ENCODE measurements at regions not wholly inside any gene's neighbourhood (a gene's known extent, or its start where the extent isn't known, plus 50 kb on each side); places are given as distances from the start of the nearest gene placed in this dataset.

- no peaks in the 10 kb centered on the region for H3K9me1 ChIP-seq (ENCODE audit: insufficient read depth, low read length)
- no peak overlapping the region for H3K14ac ChIP-seq (replicated peaks; ENCODE audit: low read depth, low read length)
- H3K4me2 ChIP-seq (ENCODE audit: low read depth, low read length), result no peak overlapping the region
- CTCF ChIA-PET, result no interaction called here
- no peak for ATAC-seq (ENCODE audit: low read depth)
- H3K56ac ChIP-seq (ENCODE audit: extremely low read depth, insufficient read depth, low read length), result no peak overlapping the region
- H2AK5ac ChIP-seq (ENCODE audit: low read depth, low read length), result no peak overlapping the region
- H3K27me3 ChIP-seq (ENCODE audit: control insufficient read depth, insufficient read depth, low read length), result no peaks in the 10 kb centered on the region
- H3K9me3 ChIP-seq (ENCODE audit: control insufficient read depth, insufficient read depth, low read length), result no peaks in the 10 kb centered on the region
- H2AK9ac ChIP-seq (replicated peaks; ENCODE audit: low read depth, low read length, poor library complexity), result no peak overlapping the region
- dilution Hi-C loops (cut with HindIII; ENCODE audit: low sequenced_read_pairs, unreplicated experiment), result no loop called here
- no peak for DNase-seq
- no peaks in the 10 kb centered on the region for H3K4me1 ChIP-seq (ENCODE audit: control insufficient read depth, insufficient read depth, low read length)
- H4K20me1 ChIP-seq (ENCODE audit: insufficient read depth, low read length), result no peaks in the 10 kb centered on the region
- H3K79me1 ChIP-seq (ENCODE audit: low read depth in 1 of 2, low read length in 2 of 2), result no peaks in the 10 kb centered on the region
- no peak overlapping the region for H2BK120ac ChIP-seq (ENCODE audit: low read depth, low read length)
- H3K4me3 ChIP-seq (ENCODE audit: insufficient read depth, low read depth, low read length), result no peak overlapping the region
- in situ Hi-C loops (cut with MboI; ENCODE audit: low sequenced_read_pairs), result no loop called here
- WGBS, 2 experiments (ENCODE audit: extremely low coverage in 2 of 2, insufficient read length in 1 of 2), result no CpG with 5 or more reads among the region's 2 CpGs
- H3K18ac ChIP-seq (ENCODE audit: low read depth, low read length), result no peak overlapping the region
- BruUV-seq (replicated peaks), result no TSS peak
- no peak overlapping the region for H3K23ac ChIP-seq (ENCODE audit: low read depth, low read length)
- H2BK15ac ChIP-seq (ENCODE audit: low read depth, low read length), result no peak overlapping the region
- no peak overlapping the region for H2BK20ac ChIP-seq (ENCODE audit: low read depth, low read length)
- POLR2A ChIA-PET (ENCODE audit: unreplicated experiment), result no interaction called here
- TF ChIP-seq RFX5 (IDR thresholded peaks at IDR 0.05; ENCODE audit: low read depth, low read length) (no peak), MAZ (IDR thresholded peaks at IDR 0.05; ENCODE audit: borderline replicate concordance, low read depth, low read length) (no peak), CTCF (conservative IDR thresholded peaks at IDR 0.05; ENCODE audit: low read depth, low read length) (no peak), MXI1 (IDR thresholded peaks at IDR 0.05; ENCODE audit: borderline replicate concordance, low read depth, low read length) (no peak), NFE2L2 (IDR thresholded peaks at IDR 0.05; ENCODE audit: low read depth, low read length) (no peak), SMC3 (IDR thresholded peaks at IDR 0.05; ENCODE audit: low read depth, low read length) (no peak), RCOR1 (IDR thresholded peaks at IDR 0.05; ENCODE audit: insufficient replicate concordance, low read length) (no peak), USF2 (IDR thresholded peaks at IDR 0.05; ENCODE audit: low read depth, low read length) (no peak), ELK1 (IDR thresholded peaks at IDR 0.05; ENCODE audit: borderline replicate concordance, low read depth, low read length) (no peak), CHD1 (IDR thresholded peaks at IDR 0.05; ENCODE audit: low read depth, low read length) (no peak), BHLHE40 (IDR thresholded peaks at IDR 0.05; ENCODE audit: low read depth, low read length) (no peak), POLR2A (IDR thresholded peaks at IDR 0.05; ENCODE audit: low read depth, low read length) (no peak), RAD21 (IDR thresholded peaks at IDR 0.05; ENCODE audit: low read length) (no peak), FOS (IDR thresholded peaks at IDR 0.05; ENCODE audit: low read depth, low read length) (no peak), MAFK (IDR thresholded peaks at IDR 0.05; ENCODE audit: low read depth, low read length) (no peak), CEBPB (IDR thresholded peaks at IDR 0.05; ENCODE audit: low read depth, low read length) (no peak)
- H3K4ac ChIP-seq (ENCODE audit: low read depth, low read length), result no peak overlapping the region
- no peak overlapping the region for H4K91ac ChIP-seq (ENCODE audit: insufficient read depth, low read depth, low read length)
- no peak overlapping the region for H2AFZ ChIP-seq (replicated peaks; ENCODE audit: low read length, poor library complexity)
- no peak overlapping the region for H4K8ac ChIP-seq (ENCODE audit: low read depth in 2 of 2, low read length in 2 of 2)
- intact Hi-C loops (cut with micrococcal nuclease), result no loop called here
- H3K27ac ChIP-seq (ENCODE audit: insufficient read depth, low read length), result no peak overlapping the region
- no peak overlapping the region for H3K9ac ChIP-seq (ENCODE audit: low read depth, low read length)
- no peak overlapping the region for H4K5ac ChIP-seq (ENCODE audit: low read depth, low read length)
- H3K36me3 ChIP-seq (ENCODE audit: control insufficient read depth, insufficient read depth, low read length), result no peaks in the 10 kb centered on the region
- H2BK5ac ChIP-seq (ENCODE audit: low read depth, low read length, poor library complexity, severe bottlenecking), result no peak overlapping the region
Observed at GRCh38 chr2:23137166-23137565, 247.8 kb upstream of the KLHL29 start.

All from IMR-90 (cell line).